Stimulated activated CD8-positive, alpha-beta memory T cell treated with anti-CD3 and anti-CD28 coated beads, Interleukin-15, amount 100 ng/mL, for 1 hour (primary cell): ENCODE measurements at regions not wholly inside any gene's neighbourhood (a gene's known extent, or its start where the extent isn't known, plus 50 kb on each side); places are given as distances from the start of the nearest gene placed in this dataset.
"Not testable (repeated sequence)": the region's sequence is repeated elsewhere in the genome, so short reads cannot be mapped to it uniquely, and the experiment has no call there.

Experiments
- DNase-seq: peaks from one replicate; pipeline ENCODE4 v3.0.0-alpha.2; 2020; ENCODE audit warnings: low read depth

- no peak for DNase-seq
Measured at GRCh38 chr21:14613486-14614224, 67.5 kb upstream of the SAMSN1 start.

GRCh38 chr21:14610119-14610518 is 64.0 kb upstream of the SAMSN1 start:
- not testable (repeated sequence) for DNase-seq

GRCh38 chr21:14609274-14609673 is 63.2 kb upstream of the SAMSN1 start:
- no peak for DNase-seq

GRCh38 chr21:14607262-14607661 is 61.1 kb upstream of the SAMSN1 start:
- no peak for DNase-seq

- no peak for DNase-seq
Measured at GRCh38 chr21:14603202-14603601, 57.1 kb upstream of the SAMSN1 start.

- DNase-seq, result no peak
Measured at GRCh38 chr21:14602382-14602958, 56.4 kb upstream of the SAMSN1 start.

- DNase-seq, result no peak
Measured at GRCh38 chr21:14600569-14601297, 54.6 kb upstream of the SAMSN1 start.

- DNase-seq, result no peak
Measured at GRCh38 chr21:14598065-14598464, 52.0 kb upstream of the SAMSN1 start.
